Astrocyte (in vitro differentiated cells and primary cell): ENCODE measurements at regions not wholly inside any gene's neighbourhood (a gene's known extent, or its start where the extent isn't known, plus 50 kb on each side); places are given as distances from the start of the nearest gene placed in this dataset.

Experiments used
- DNase-seq: peaks from one replicate; pipeline ENCODE4 v3.0.0-alpha.2; 2010; ENCODE audit warnings: low read depth
- FAIRE-seq: peaks from 2 replicates; lab custom pipeline; 2011; peaks lifted over from hg19 to GRCh38; lab: Jason Lieb, UNC
- H2AFZ ChIP-seq: 2 replicates; pipeline ENCODE4 v1.6.0; 2012; ENCODE audit warnings: low read depth, low read length, inconsistent platforms
- H3K27ac ChIP-seq: 2 replicates; pipeline ENCODE4 v1.5.1; 2011; ENCODE audit warnings: low read depth, low read length, inconsistent platforms
- H3K27me3 ChIP-seq: 2 replicates; pipeline ENCODE4 v1.6.0; 2011; ENCODE audit warnings: low read length, inconsistent platforms; ENCODE audit not compliant: insufficient read depth
- H3K36me3 ChIP-seq: 2 replicates; pipeline ENCODE4 v1.5.1; 2011; ENCODE audit warnings: low read length, inconsistent platforms; ENCODE audit not compliant: insufficient read depth
- H3K4me1 ChIP-seq: 2 replicates; pipeline ENCODE4 v1.5.1; 2011; ENCODE audit warnings: low read length, inconsistent platforms; ENCODE audit not compliant: insufficient read depth
- H3K4me2 ChIP-seq: 2 replicates; pipeline ENCODE4 v1.6.0; 2012; ENCODE audit warnings: low read length, inconsistent platforms
- H3K4me3 ChIP-seq: 2 replicates; pipeline ENCODE4 v1.5.1; 2011; ENCODE audit warnings: low read depth, mild to moderate bottlenecking, low read length, inconsistent platforms; ENCODE audit not compliant: insufficient read depth
- H3K79me2 ChIP-seq: 2 replicates; pipeline ENCODE4 v1.6.0; 2012; ENCODE audit warnings: mild to moderate bottlenecking, low read length, inconsistent platforms; ENCODE audit not compliant: insufficient read depth
- H3K9ac ChIP-seq: 2 replicates; pipeline ENCODE4 v1.6.0; 2012; ENCODE audit warnings: mild to moderate bottlenecking, low read length, inconsistent platforms
- H3K9me3 ChIP-seq: 2 replicates; pipeline ENCODE4 v1.5.1; 2012; ENCODE audit warnings: low read depth, mild to moderate bottlenecking, low read length, inconsistent platforms; ENCODE audit not compliant: insufficient read depth
- H4K20me1 ChIP-seq: 2 replicates; pipeline ENCODE4 v1.6.0; 2012; ENCODE audit warnings: low read length, inconsistent platforms; ENCODE audit not compliant: insufficient read depth
- H3K27ac Mint-ChIP-seq: one replicate; pipeline ENCODE4 v1.8.0; 2021; ENCODE audit warnings: mild to moderate bottlenecking, mixed read lengths; ENCODE audit not compliant: unreplicated experiment
- H3K27me3 Mint-ChIP-seq: one replicate; pipeline ENCODE4 v1.8.0; 2021; ENCODE audit warnings: low read depth, mixed read lengths; ENCODE audit not compliant: unreplicated experiment
- H3K36me3 Mint-ChIP-seq: one replicate; pipeline ENCODE4 v1.8.0; 2021; ENCODE audit warnings: low read depth, mixed read lengths; ENCODE audit not compliant: unreplicated experiment
- H3K4me1 Mint-ChIP-seq: one replicate; pipeline ENCODE4 v1.8.0; 2021; ENCODE audit warnings: low read depth, mixed read lengths; ENCODE audit not compliant: unreplicated experiment
- H3K4me3 Mint-ChIP-seq: one replicate; pipeline ENCODE4 v1.8.0; 2021; ENCODE audit warnings: mild to moderate bottlenecking, moderate library complexity, mixed read lengths; ENCODE audit not compliant: unreplicated experiment
- H3K9me3 Mint-ChIP-seq: one replicate; pipeline ENCODE4 v1.8.0; 2021; ENCODE audit warnings: mild to moderate bottlenecking, mixed read lengths; ENCODE audit not compliant: unreplicated experiment
- CTCF ChIP-seq: IDR thresholded peaks from 2 replicates; pipeline ENCODE4 v1.5.1; 2011; ENCODE audit warnings: low read depth, mild to moderate bottlenecking, inconsistent platforms, low read length, moderate library complexity; ENCODE audit not compliant: insufficient read depth
- EZH2 ChIP-seq: IDR thresholded peaks from 2 replicates; pipeline ENCODE4 v1.6.1; 2012; ENCODE audit warnings: mild to moderate bottlenecking, low read length, inconsistent platforms; ENCODE audit not compliant: insufficient read depth

DNA sequence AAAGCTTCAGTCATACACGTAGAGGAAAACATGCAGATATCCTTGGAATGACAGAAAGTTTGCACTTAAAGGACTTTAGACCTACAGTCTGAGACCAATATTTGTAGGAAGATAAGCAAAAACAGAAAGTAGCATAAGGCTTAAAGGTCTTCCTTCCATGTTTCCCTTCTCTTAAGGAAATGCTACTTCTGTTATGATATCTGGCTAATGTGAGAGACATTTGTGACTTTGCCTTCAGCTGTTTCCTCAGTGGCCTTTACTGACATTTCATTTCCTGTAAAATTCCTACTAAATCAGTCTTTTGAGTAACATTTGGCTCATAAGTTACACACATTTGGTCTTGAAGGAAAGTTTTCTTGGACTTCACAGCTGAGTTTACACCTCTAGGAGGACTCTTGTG, 713.4 kb downstream of the TBC1D32 start:
- H4K20me1 ChIP-seq, result no peaks in the 10 kb centered on the region
- H3K27me3 ChIP-seq, result no peaks in the 10 kb centered on the region
- TF ChIP-seq CTCF (no peak), EZH2 (no peak)
- no peak overlapping the region for H3K27ac Mint-ChIP-seq
- DNase-seq, result no peak
- no peak overlapping the region for H3K4me3 Mint-ChIP-seq
- no peaks in the 10 kb centered on the region for H3K4me1 Mint-ChIP-seq
- no peak overlapping the region for H3K9ac ChIP-seq
- H3K27ac ChIP-seq, result no peak overlapping the region
- H2AFZ ChIP-seq, result no peak overlapping the region
- no peaks in the 10 kb centered on the region for H3K4me1 ChIP-seq
- H3K27me3 Mint-ChIP-seq, result no peaks in the 10 kb centered on the region
- no peaks in the 10 kb centered on the region for H3K36me3 Mint-ChIP-seq
- no peaks in the 10 kb centered on the region for H3K79me2 ChIP-seq
- no peaks in the 10 kb centered on the region for H3K36me3 ChIP-seq
- H3K9me3 ChIP-seq, result no peaks in the 10 kb centered on the region
- no peak overlapping the region for H3K4me2 ChIP-seq
- no peak for FAIRE-seq
- no peaks in the 10 kb centered on the region for H3K9me3 Mint-ChIP-seq
- H3K4me3 ChIP-seq, result no peak overlapping the region

DNA sequence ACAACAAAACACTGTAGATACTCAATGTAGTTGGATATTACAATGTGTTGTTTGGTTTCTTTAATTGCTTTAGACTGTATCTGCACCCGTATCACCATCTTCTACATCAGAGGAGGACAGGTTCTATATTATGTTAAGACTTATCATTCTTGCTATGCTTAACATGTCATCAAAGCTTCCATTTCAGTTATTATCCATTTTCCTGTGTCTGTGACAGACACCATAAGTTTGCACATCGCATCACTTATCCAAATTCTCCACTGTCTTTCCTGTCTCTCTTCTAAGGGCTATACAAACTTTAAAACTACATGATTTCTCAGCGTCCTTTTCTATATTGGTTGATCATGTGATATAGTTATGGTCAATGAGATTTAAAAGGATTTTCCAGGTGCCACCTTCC, 719.0 kb downstream of the TBC1D32 start:
- no peaks in the 10 kb centered on the region for H3K36me3 ChIP-seq
- H4K20me1 ChIP-seq, result no peaks in the 10 kb centered on the region
- Mint-ChIP-seq H3K27me3 (no peaks in the 10 kb centered on the region), H3K4me1 (no peaks in the 10 kb centered on the region), H3K9me3 (no peaks in the 10 kb centered on the region), H3K27ac (no peak overlapping the region), H3K4me3 (no peak overlapping the region), H3K36me3 (no peaks in the 10 kb centered on the region)
- no peak for TF ChIP-seq EZH2
- no peak for TF ChIP-seq CTCF
- no peak overlapping the region for H3K4me3 ChIP-seq
- no peaks in the 10 kb centered on the region for H3K79me2 ChIP-seq
- H3K4me2 ChIP-seq, result no peak overlapping the region
- no peaks in the 10 kb centered on the region for H3K9me3 ChIP-seq
- DNase-seq (no peak), FAIRE-seq (no peak)
- no peaks in the 10 kb centered on the region for H3K27me3 ChIP-seq
- no peak overlapping the region for H3K27ac ChIP-seq
- H2AFZ ChIP-seq, result no peak overlapping the region
- no peak overlapping the region for H3K9ac ChIP-seq
- no peaks in the 10 kb centered on the region for H3K4me1 ChIP-seq

DNA sequence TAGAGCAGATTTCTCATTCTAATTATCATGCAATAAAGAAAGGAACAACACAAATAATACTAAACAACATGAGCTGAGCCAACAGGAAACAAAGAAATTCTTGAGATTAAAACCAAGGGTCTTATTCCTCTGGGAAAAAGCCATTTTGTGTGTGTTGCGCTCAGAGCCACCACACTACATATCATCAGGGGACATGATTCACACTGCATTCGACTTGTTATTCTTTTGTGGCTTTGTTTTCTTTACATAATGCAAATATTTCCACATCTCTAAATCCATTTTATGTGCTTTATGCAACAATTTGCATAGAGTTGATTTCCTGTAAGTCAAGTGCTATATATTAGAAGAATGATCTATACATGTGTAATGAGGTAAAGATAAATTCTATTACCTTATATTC, 719.6 kb downstream of the TBC1D32 start:
- FAIRE-seq (no peak), DNase-seq (no peak)
- no peak overlapping the region for H3K4me3 ChIP-seq
- no peaks in the 10 kb centered on the region for H4K20me1 ChIP-seq
- H3K36me3 ChIP-seq, result no peaks in the 10 kb centered on the region
- no peak overlapping the region for H3K27ac ChIP-seq
- Mint-ChIP-seq H3K4me3 (no peak overlapping the region), H3K9me3 (no peaks in the 10 kb centered on the region), H3K27ac (no peak overlapping the region), H3K4me1 (no peaks in the 10 kb centered on the region), H3K36me3 (no peaks in the 10 kb centered on the region), H3K27me3 (no peaks in the 10 kb centered on the region)
- no peak overlapping the region for H2AFZ ChIP-seq
- H3K27me3 ChIP-seq, result no peaks in the 10 kb centered on the region
- no peak overlapping the region for H3K9ac ChIP-seq
- no peak for TF ChIP-seq CTCF
- TF ChIP-seq EZH2, result no peak
- H3K9me3 ChIP-seq, result no peaks in the 10 kb centered on the region
- H3K4me1 ChIP-seq, result no peaks in the 10 kb centered on the region
- no peak overlapping the region for H3K4me2 ChIP-seq
- no peaks in the 10 kb centered on the region for H3K79me2 ChIP-seq
